Panc1 (cell line): ENCODE measurements at regions not wholly inside any gene's neighbourhood (a gene's known extent, or its start where the extent isn't known, plus 50 kb on each side); places are given as distances from the start of the nearest gene placed in this dataset.

Experiments used
- ATAC-seq: fragments of 200-7000 bp; cut with Tn5 transposase; 2 replicates; pipeline ENCODE4 v1.9.1; 2020; ENCODE audit warnings: mild to moderate bottlenecking, moderate library complexity
- BruUV-seq: library from RNA; stranded (reverse); fragments of 400-500 nt; replicated peaks from 2 replicates; lab custom pipeline; 2021; lab: Mats Ljungman, UMichigan
- CTCF ChIA-PET: fragments of 300-600 bp; sonication (Branson Sonifier 250); formaldehyde crosslinking; loops from one replicate; lab custom pipeline; 2022; ENCODE audit warnings: antibody characterized with exemption; lab: Charles Lee
- POLR2A ChIA-PET: fragments of 300-600 bp; sonication (Branson Sonifier 250); formaldehyde crosslinking; loops from one replicate; lab custom pipeline; 2022; ENCODE audit warnings: antibody characterized with exemption; lab: Charles Lee
- DNase-seq: peaks from one replicate; pipeline ENCODE4 v3.0.0-alpha.2; 2010; ENCODE audit warnings: low read depth, low spot score
- H3K27ac ChIP-seq: 2 replicates; pipeline ENCODE4 v1.5.1; 2011; ENCODE audit warnings: mild to moderate bottlenecking, low read length, inconsistent platforms
- H3K27me3 ChIP-seq: fragments of 200-500 bp; sonication (Bioruptor generic); 2 replicates; pipeline ENCODE4 v1.6.0; 2014; ENCODE audit warnings: low read length, inconsistent platforms; ENCODE audit not compliant: control insufficient read depth, insufficient read depth
- H3K36me3 ChIP-seq: fragments of 200-500 bp; sonication (Bioruptor generic); 2 replicates; pipeline ENCODE4 v1.5.1; 2014; ENCODE audit warnings: inconsistent platforms, mild to moderate bottlenecking, low read length, moderate library complexity; ENCODE audit not compliant: control insufficient read depth, insufficient read depth
- H3K4me1 ChIP-seq: 2 replicates; pipeline ENCODE4 v1.5.1; 2011; ENCODE audit warnings: inconsistent platforms, mild to moderate bottlenecking, low read length, moderate library complexity; ENCODE audit not compliant: control insufficient read depth, insufficient read depth
- H3K4me3 ChIP-seq, 2 experiments: 2 replicates each; pipeline ENCODE4 v1.5.1; 2011 to 2012; ENCODE audit warnings: low read depth in 2 of 2, low read length in 2 of 2, mild to moderate bottlenecking in 2 of 2, inconsistent platforms in 1 of 2, moderate library complexity in 1 of 2
- H3K9me3 ChIP-seq: fragments of 200-500 bp; sonication (Bioruptor generic); 2 replicates; pipeline ENCODE4 v1.5.1; 2014; ENCODE audit warnings: low read depth, mild to moderate bottlenecking, inconsistent platforms, low read length, moderate library complexity; ENCODE audit not compliant: control insufficient read depth, insufficient read depth
- CTCF ChIP-seq: fragments of 450-650 bp; IDR thresholded peaks from 2 replicates; pipeline ENCODE4 v1.5.1; 2017; ENCODE audit warnings: mild to moderate bottlenecking
- POLR2AphosphoS5 ChIP-seq: IDR thresholded peaks from 2 replicates; pipeline ENCODE4 v1.6.1; 2012; ENCODE audit warnings: mild to moderate bottlenecking, low read depth, low read length, moderate library complexity
- SIN3A ChIP-seq: IDR thresholded peaks from 2 replicates; pipeline ENCODE4 v1.6.1; 2012; ENCODE audit warnings: low read depth, mild to moderate bottlenecking, low read length, moderate library complexity, borderline replicate concordance; ENCODE audit not compliant: insufficient read depth
- TCF7L2 ChIP-seq: IDR thresholded peaks from 2 replicates; pipeline ENCODE4 v1.6.1; 2011; ENCODE audit warnings: mild to moderate bottlenecking, low read depth, low read length, inconsistent platforms
- in situ Hi-C: cut with HindIII; loops from 2 replicates; pipeline ENCODE4 v1.10.0; 2016; ENCODE audit warnings: low sequenced_read_pairs, low pct_unique_long_range_greater_than_20kb
- intact Hi-C: fragments of 100-400 bp; cut with micrococcal nuclease; formaldehyde crosslinking; loops from one replicate; pipeline ENCODE4 v1.10.0; 2022; ENCODE audit not compliant: unreplicated experiment
- TF ChIP-seq, protein P1 (sequence below), 2 experiments: IDR thresholded peaks; 2 replicates each; pipeline ENCODE4 v1.6.1; 2011 to 2012; ENCODE audit warnings: low read depth in 2 of 2, control low read depth in 1 of 2, low read length in 1 of 2, mild to moderate bottlenecking in 1 of 2, moderate library complexity in 1 of 2; ENCODE audit not compliant: insufficient read depth in 1 of 2

DNA sequence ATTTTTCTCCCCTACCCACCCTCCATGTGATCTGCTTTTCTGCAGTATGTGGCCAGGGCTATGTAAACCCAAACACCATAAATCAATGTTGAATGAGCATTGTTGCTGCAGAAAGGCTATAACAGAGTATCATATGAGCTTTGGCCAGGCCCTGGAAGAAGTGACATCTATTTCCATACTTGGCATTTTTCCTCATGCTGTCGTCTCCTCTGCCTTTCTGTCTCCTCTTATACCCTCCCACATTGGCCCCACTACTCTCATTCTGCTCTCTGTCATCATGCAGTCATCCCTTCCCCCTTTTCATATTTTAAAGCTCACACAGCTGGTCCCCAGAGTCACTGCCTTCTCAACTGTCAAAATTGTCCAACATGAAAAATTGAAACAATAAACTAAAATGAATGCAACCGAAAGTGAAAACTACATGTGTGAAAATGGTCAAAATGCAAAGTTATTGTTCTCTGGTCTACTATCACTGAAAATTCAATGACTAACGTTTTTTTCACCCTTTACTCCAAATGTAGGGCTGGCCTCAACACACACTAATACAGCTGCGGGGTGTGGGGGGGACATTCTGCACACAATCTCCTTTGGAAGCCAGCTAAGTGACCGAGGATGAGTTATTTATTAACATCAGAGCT lies 290.7 kb upstream of the TMPO start:
- no peak for DNase-seq
- Histone ChIP-seq H3K36me3 (no peaks in the 10 kb centered on the region; the same call in 1 of the 2 replicates), H3K4me1 (no peaks in the 10 kb centered on the region), H3K27ac (no peak overlapping the region), H3K9me3 (no peaks in the 10 kb centered on the region), H3K27me3 (no peaks in the 10 kb centered on the region; the same call in 1 of the 2 replicates), H3K4me3 (no peak overlapping the region)
- POLR2A ChIA-PET: no interaction called here
- ATAC-seq: no peak
- CTCF ChIA-PET: no interaction called here
- TF ChIP-seq, protein P1, sequence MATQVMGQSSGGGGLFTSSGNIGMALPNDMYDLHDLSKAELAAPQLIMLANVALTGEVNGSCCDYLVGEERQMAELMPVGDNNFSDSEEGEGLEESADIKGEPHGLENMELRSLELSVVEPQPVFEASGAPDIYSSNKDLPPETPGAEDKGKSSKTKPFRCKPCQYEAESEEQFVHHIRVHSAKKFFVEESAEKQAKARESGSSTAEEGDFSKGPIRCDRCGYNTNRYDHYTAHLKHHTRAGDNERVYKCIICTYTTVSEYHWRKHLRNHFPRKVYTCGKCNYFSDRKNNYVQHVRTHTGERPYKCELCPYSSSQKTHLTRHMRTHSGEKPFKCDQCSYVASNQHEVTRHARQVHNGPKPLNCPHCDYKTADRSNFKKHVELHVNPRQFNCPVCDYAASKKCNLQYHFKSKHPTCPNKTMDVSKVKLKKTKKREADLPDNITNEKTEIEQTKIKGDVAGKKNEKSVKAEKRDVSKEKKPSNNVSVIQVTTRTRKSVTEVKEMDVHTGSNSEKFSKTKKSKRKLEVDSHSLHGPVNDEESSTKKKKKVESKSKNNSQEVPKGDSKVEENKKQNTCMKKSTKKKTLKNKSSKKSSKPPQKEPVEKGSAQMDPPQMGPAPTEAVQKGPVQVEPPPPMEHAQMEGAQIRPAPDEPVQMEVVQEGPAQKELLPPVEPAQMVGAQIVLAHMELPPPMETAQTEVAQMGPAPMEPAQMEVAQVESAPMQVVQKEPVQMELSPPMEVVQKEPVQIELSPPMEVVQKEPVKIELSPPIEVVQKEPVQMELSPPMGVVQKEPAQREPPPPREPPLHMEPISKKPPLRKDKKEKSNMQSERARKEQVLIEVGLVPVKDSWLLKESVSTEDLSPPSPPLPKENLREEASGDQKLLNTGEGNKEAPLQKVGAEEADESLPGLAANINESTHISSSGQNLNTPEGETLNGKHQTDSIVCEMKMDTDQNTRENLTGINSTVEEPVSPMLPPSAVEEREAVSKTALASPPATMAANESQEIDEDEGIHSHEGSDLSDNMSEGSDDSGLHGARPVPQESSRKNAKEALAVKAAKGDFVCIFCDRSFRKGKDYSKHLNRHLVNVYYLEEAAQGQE (IDR thresholded peaks at IDR 0.05; ENCODE audit: insufficient read depth in 1 of 2, low read depth in 2 of 2, low read length in 1 of 2): no peak
- TF ChIP-seq CTCF: no peak
- TF ChIP-seq SIN3A: no peak
- TF ChIP-seq POLR2AphosphoS5: no peak
- TF ChIP-seq TCF7L2: no peak
- BruUV-seq: no TSS peak
- in situ Hi-C loops: no loop called here
- intact Hi-C loops: no loop called here

- no peaks in the 10 kb centered on the region; the same call in 1 of the 2 replicates for H3K27me3 ChIP-seq
- DNase-seq (no peak), ATAC-seq (no peak)
- H3K4me1 ChIP-seq: no peaks in the 10 kb centered on the region
- ChIA-PET CTCF (interaction anchor here (0.5 kb wide), 1 partner anchor 106 kb away, joined by 4 read pairs; no protein-coding TSS in a partner anchor), POLR2A (no interaction called here)
- intact Hi-C loops: no loop called here
- in situ Hi-C loops: no loop called here
- BruUV-seq: no TSS peak
- H3K9me3 ChIP-seq: no peaks in the 10 kb centered on the region
- no peaks in the 10 kb centered on the region for H3K36me3 ChIP-seq
- no peak overlapping the region for H3K27ac ChIP-seq
- no peak overlapping the region for H3K4me3 ChIP-seq
- TF ChIP-seq SIN3A: no peak
- TF ChIP-seq, protein P1 (IDR thresholded peaks at IDR 0.05; ENCODE audit: insufficient read depth in 1 of 2, low read depth in 2 of 2, low read length in 1 of 2): no peak
- no peak for TF ChIP-seq TCF7L2
- TF ChIP-seq CTCF: peak; percentile 46
- no peak for TF ChIP-seq POLR2AphosphoS5
These were observed 288.2 kb upstream of the TMPO start for GRCh38 chr12:98227162-98227561.
